GM21529 (cell line): ENCODE measurements at regions not wholly inside any gene's neighbourhood (a gene's known extent, or its start where the extent isn't known, plus 50 kb on each side); places are given as distances from the start of the nearest gene placed in this dataset.

Experiments used
- ATAC-seq: cut with Tn5 transposase; IDR thresholded peaks from one replicate; pipeline ENCODE4 v1.9.1; 2021; ENCODE audit not compliant: unreplicated experiment

DNA sequence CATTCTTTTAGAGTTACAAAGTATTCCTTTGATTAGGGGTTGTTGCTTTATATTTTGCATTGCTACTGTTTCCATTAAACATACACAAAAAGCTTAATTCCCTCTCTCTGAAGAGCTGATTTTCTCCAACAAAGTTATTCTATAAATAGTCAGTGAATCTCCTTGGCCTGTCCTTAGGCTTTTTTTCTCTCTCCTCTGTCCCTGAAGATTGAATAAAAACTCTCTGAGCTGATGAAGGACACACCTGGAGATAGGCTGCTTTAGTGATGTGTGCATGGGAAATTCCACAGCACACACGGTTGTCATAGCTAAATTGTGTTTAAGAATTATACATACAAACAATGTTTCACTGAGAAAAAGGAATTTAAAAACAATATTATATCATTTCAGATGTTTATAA is 90.5 kb upstream of the TMEM106B start:
- no peak for ATAC-seq

GRCh38 chr7:12123172-12123571 is 87.9 kb upstream of the TMEM106B start:
- ATAC-seq, result no peak

- no peak for ATAC-seq
Measured at GRCh38 chr7:12124028-12124427, 87.1 kb upstream of the TMEM106B start.

DNA sequence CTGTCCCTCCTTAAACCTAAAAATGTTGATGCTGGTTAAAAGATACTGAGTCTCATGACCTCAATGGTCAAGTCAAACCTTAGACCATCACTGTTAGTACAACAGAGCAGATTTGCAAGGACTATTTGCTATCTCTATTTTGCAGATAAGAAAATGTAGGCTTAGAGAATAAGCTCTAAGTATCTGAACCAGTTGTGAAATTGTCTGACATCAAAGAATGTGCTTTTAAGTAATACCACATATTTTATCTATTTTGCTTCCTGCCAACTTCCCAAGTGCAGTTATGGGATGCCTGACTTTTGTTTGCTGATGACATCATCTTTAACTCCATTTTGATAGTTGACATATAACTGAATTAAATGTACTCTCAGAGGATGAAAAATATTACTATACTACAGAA is 83.6 kb upstream of the TMEM106B start:
- no peak for ATAC-seq

DNA sequence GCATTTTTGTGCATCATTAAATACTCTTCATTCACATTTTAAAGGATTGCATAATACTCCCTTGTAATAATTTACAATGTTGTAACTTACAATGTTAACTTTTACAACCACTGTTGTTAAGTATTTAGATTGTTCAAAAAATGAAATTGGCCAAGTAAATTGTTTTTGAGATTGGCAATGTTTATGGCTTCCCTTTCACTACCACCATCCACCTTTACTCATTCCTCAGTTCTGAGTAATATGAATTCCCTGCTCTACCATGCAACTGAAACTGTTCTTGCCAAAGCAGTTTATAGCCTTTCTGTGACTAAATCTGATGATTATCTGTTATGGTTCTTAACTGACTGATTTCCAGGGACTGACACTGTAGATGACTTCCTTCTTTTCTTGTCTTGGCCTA is 80.5 kb upstream of the TMEM106B start:
- ATAC-seq, result no peak

- no peak for ATAC-seq
Measured at GRCh38 chr7:12131122-12131521, 80.0 kb upstream of the TMEM106B start.

- no peak for ATAC-seq
Measured at GRCh38 chr7:12133865-12134264, 77.2 kb upstream of the TMEM106B start.

DNA sequence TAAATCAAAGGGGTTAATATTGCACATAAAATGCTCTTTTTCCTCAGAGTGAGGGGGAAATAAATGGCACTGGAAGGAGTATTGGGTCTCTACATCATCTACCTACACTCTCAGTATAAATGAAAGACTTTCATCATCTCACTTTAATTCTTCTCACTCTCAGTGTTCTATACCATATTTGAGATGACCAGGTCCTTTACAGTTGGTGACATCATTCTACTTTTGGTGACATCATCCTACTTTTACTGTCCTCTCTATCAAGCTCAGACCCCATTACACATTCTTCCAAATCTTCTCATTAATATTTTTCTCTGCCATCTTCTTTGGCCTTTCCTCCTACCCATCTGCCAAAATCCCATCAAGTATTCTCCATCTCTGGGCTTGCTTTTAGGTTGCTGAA is 74.6 kb upstream of the TMEM106B start:
- ATAC-seq, result no peak

GRCh38 chr7:12137283-12137682 is 73.8 kb upstream of the TMEM106B start:
- no peak for ATAC-seq

GRCh38 chr7:12138421-12138820 is 72.7 kb upstream of the TMEM106B start:
- ATAC-seq, result no peak

DNA sequence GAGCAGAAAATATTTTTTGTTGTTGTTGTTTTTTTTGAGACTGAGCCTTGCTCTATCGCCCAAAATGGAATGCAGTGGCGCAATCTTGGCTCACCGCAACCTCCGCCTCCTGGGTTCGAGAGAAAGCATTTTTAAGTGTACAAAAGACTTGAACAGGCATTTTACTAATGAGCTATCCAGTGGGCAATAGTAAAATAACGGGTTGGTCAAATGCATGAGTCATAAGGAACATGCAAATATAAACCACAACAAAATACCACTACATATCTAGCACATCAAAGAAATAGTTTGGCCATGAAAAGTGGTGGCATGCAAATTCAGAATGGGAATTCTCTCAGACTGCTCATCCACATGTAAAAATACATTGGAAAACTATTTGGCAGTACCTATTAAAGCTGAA is 71.7 kb upstream of the TMEM106B start:
- no peak for ATAC-seq

GRCh38 chr7:12146813-12147212 is 64.3 kb upstream of the TMEM106B start:
- no peak for ATAC-seq

- ATAC-seq, result no peak
Measured at GRCh38 chr7:12152196-12152918, 58.7 kb upstream of the TMEM106B start.

- no peak for ATAC-seq
Measured at GRCh38 chr7:12154119-12154518, 57.0 kb upstream of the TMEM106B start.

GRCh38 chr7:12157517-12157916 is 53.6 kb upstream of the TMEM106B start:
- no peak for ATAC-seq

DNA sequence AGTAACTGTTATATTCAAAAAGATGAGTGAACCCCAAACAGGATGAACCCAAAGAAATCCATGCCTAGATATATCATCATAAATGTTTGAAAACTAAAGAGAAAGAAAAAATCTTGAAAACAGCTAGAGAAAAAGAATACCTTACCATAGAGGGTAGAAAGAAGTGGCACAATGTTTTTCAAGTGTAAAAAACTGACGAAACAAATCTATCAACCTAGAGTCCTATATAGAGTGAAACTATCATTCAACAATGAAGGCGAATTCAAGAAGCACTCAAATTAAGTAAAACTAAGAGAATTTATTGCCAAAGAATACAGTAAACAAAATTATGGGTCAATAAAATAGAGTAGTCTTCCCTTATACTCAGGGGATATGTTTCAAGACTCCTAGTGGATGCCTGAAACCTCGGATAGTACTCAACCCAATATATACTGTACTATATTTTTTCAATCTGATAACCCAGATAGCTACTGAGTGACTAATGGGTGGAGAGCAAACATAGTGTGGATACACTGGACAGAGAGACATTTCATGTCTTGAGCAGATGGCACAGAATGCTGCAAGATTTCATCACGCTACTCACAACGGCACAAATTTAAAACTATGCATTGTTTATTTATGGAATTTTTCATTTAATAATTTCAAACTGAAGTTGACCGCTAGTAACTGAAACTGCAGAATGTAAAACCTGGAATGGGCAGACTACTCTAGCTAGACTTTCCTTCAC is 52.6 kb upstream of the TMEM106B start:
- no peak for ATAC-seq

- no peak for ATAC-seq
Measured at GRCh38 chr7:12161146-12161545, 49.9 kb upstream of the TMEM106B start.
